Activated B cell treated with CpG ODN at 0.5 μM for 24 hours (primary cell): ENCODE measurements at regions not wholly inside any gene's neighbourhood (a gene's known extent, or its start where the extent isn't known, plus 50 kb on each side); places are given as distances from the start of the nearest gene placed in this dataset.

Source experiments
- ATAC-seq: fragments of 200-7000 bp; cut with Tn5 transposase; one replicate; pipeline ENCODE4 v1.10.0; 2021; ENCODE audit warnings: low read depth, mild to moderate bottlenecking, moderate library complexity
- CTCF ChIA-PET: fragments of 350-600 bp; sonication (Branson Sonifier 250); formaldehyde crosslinking; loops from one replicate; lab custom pipeline; 2021; ENCODE audit warnings: antibody characterized with exemption; lab: Charles Lee
- POLR2A ChIA-PET: fragments of 350-600 bp; sonication (Branson Sonifier 250); formaldehyde crosslinking; loops from one replicate; lab custom pipeline; 2021; ENCODE audit warnings: antibody characterized with exemption; lab: Charles Lee
- DNase-seq: peaks from one replicate; pipeline ENCODE4 v3.0.0; 2022
- H3K27ac Mint-ChIP-seq: one replicate; pipeline ENCODE4 v1.8.0; 2020; ENCODE audit warnings: mixed read lengths
- H3K27me3 Mint-ChIP-seq: one replicate; pipeline ENCODE4 v1.8.0; 2021; ENCODE audit warnings: mixed read lengths
- H3K36me3 Mint-ChIP-seq: one replicate; pipeline ENCODE4 v1.8.0; 2021; ENCODE audit warnings: low read depth, mixed read lengths
- H3K4me1 Mint-ChIP-seq: one replicate; pipeline ENCODE4 v1.8.0; 2021; ENCODE audit warnings: mixed read lengths
- H3K4me3 Mint-ChIP-seq: one replicate; pipeline ENCODE4 v1.8.0; 2020; ENCODE audit warnings: mild to moderate bottlenecking, mixed read lengths
- H3K9me3 Mint-ChIP-seq: one replicate; pipeline ENCODE4 v1.8.0; 2020; ENCODE audit warnings: mixed read lengths
- CTCF ChIP-seq: fragments of 200-600 bp; IDR thresholded peaks from one replicate; pipeline ENCODE4 v1.8.0; 2022; ENCODE audit warnings: antibody characterized with exemption, mild to moderate bottlenecking
- intact Hi-C: fragments of 100-400 bp; cut with micrococcal nuclease; formaldehyde crosslinking; loops from one replicate; pipeline ENCODE4 v1.15.1; 2024

GRCh38 chr3:193764959-193765358, 172.0 kb downstream of the OPA1 start:
- intact Hi-C loops, result no loop called here
- H3K27ac Mint-ChIP-seq, result no peak overlapping the region
- no peak for ATAC-seq
- no peak for DNase-seq
- ChIA-PET POLR2A (no interaction called here), CTCF (no interaction called here)
- H3K9me3 Mint-ChIP-seq, result no peaks in the 10 kb centered on the region
- H3K27me3 Mint-ChIP-seq, result no peaks in the 10 kb centered on the region
- H3K36me3 Mint-ChIP-seq, result no peaks in the 10 kb centered on the region
- TF ChIP-seq CTCF, result no peak
- H3K4me1 Mint-ChIP-seq, result peaks cover 3% of the 10 kb centered on the region
- H3K4me3 Mint-ChIP-seq, result no peak overlapping the region

- Mint-ChIP-seq H3K9me3 (no peaks in the 10 kb centered on the region), H3K4me1 (peaks cover 3% of the 10 kb centered on the region), H3K27ac (no peak overlapping the region), H3K4me3 (no peak overlapping the region), H3K36me3 (no peaks in the 10 kb centered on the region), H3K27me3 (no peaks in the 10 kb centered on the region)
- no peak for TF ChIP-seq CTCF
- CTCF ChIA-PET, result interaction anchor here (1.3 to 1.5 kb wide), 2 partner anchors 101 to 546 kb away, joined by 3 to 4 read pairs; no protein-coding TSS in a partner anchor
- DNase-seq (no peak), ATAC-seq (no peak)
- POLR2A ChIA-PET, result interaction anchor here (1.0 kb wide), 1 partner anchor 26 kb away, joined by 8 read pairs; no protein-coding TSS in a partner anchor
- intact Hi-C loops, result no loop called here
These were observed 174.5 kb downstream of the OPA1 start for GRCh38 chr3:193767353-193768069.

GRCh38 chr3:193768070-193768394, 175.0 kb downstream of the OPA1 start:
- no peak for TF ChIP-seq CTCF
- POLR2A ChIA-PET, result no interaction called here
- Mint-ChIP-seq H3K36me3 (no peaks in the 10 kb centered on the region), H3K9me3 (no peaks in the 10 kb centered on the region), H3K27me3 (no peaks in the 10 kb centered on the region), H3K27ac (no peak overlapping the region), H3K4me3 (no peak overlapping the region), H3K4me1 (no peaks in the 10 kb centered on the region)
- intact Hi-C loops, result no loop called here
- no peak for DNase-seq
- no peak for ATAC-seq
- CTCF ChIA-PET, result interaction anchor here (1.3 to 1.5 kb wide), 2 partner anchors 102 to 546 kb away, joined by 3 to 4 read pairs; no protein-coding TSS in a partner anchor

- H3K4me3 Mint-ChIP-seq, result no peak overlapping the region
- no peaks in the 10 kb centered on the region for H3K4me1 Mint-ChIP-seq
- peaks cover 2% of the 10 kb centered on the region for H3K27me3 Mint-ChIP-seq
- no peak for TF ChIP-seq CTCF
- ChIA-PET CTCF (no interaction called here), POLR2A (interaction anchor here (0.7 kb wide), 1 partner anchor 331 kb away, joined by 9 read pairs; no protein-coding TSS in a partner anchor)
- H3K27ac Mint-ChIP-seq, result no peak overlapping the region
- no peak for ATAC-seq
- H3K36me3 Mint-ChIP-seq, result no peaks in the 10 kb centered on the region
- no peak for DNase-seq
- H3K9me3 Mint-ChIP-seq, result no peaks in the 10 kb centered on the region
- intact Hi-C loops, result no loop called here
These were observed 176.4 kb downstream of the OPA1 start for GRCh38 chr3:193769437-193769836.

- POLR2A ChIA-PET, result interaction anchor here (0.5 kb wide), 1 partner anchor 68 kb away, joined by 4 read pairs; no protein-coding TSS in a partner anchor
- CTCF ChIA-PET, result no interaction called here
These were observed 178.1 kb downstream of the OPA1 start for GRCh38 chr3:193771011-193771652.

More at GRCh38 chr3:193771011-193771652, 178.1 kb downstream of the OPA1 start:
- TF ChIP-seq CTCF, result no peak
- DNase-seq (no peak), ATAC-seq (no peak)
- H3K27ac Mint-ChIP-seq, result no peak overlapping the region
- H3K4me3 Mint-ChIP-seq, result no peak overlapping the region
- H3K36me3 Mint-ChIP-seq, result no peaks in the 10 kb centered on the region
- peaks cover 5% of the 10 kb centered on the region for H3K4me1 Mint-ChIP-seq
- intact Hi-C loops, result no loop called here
- peaks cover 15% of the 10 kb centered on the region for H3K27me3 Mint-ChIP-seq
- H3K9me3 Mint-ChIP-seq, result no peaks in the 10 kb centered on the region
